NT2/D1 (cell line): ENCODE measurements at regions not wholly inside any gene's neighbourhood (a gene's known extent, or its start where the extent isn't known, plus 50 kb on each side); places are given as distances from the start of the nearest gene placed in this dataset.

Source experiments
- DNase-seq: peaks from one replicate; pipeline ENCODE4 v3.0.0-alpha.2; 2011; ENCODE audit warnings: low read depth, low spot score
- H3K27me3 ChIP-seq: 2 replicates; pipeline ENCODE4 v1.6.0; 2011; ENCODE audit warnings: mild to moderate bottlenecking; ENCODE audit not compliant: insufficient read length, insufficient read depth
- H3K36me3 ChIP-seq: 2 replicates; pipeline ENCODE4 v1.6.1; 2011; ENCODE audit warnings: mild to moderate bottlenecking, low read length, mixed read lengths; ENCODE audit not compliant: insufficient read depth, insufficient read length
- H3K4me1 ChIP-seq: 2 replicates; pipeline ENCODE4 v1.5.1; 2011; ENCODE audit not compliant: insufficient read depth, insufficient read length
- H3K4me3 ChIP-seq: 2 replicates; pipeline ENCODE4 v1.5.1; 2011; ENCODE audit warnings: low read depth; ENCODE audit not compliant: insufficient read length
- H3K9ac ChIP-seq: 2 replicates; pipeline ENCODE4 v1.6.0; 2011; ENCODE audit warnings: low read depth; ENCODE audit not compliant: insufficient read length
- H3K9me3 ChIP-seq: 2 replicates; pipeline ENCODE4 v1.5.1; 2011; ENCODE audit warnings: mild to moderate bottlenecking, low read length; ENCODE audit not compliant: insufficient read depth
- SUZ12 ChIP-seq: IDR thresholded peaks from 2 replicates; pipeline ENCODE4 v1.6.1; 2011; ENCODE audit not compliant: insufficient read length, insufficient read depth; ENCODE audit errors: extremely low read depth
- YY1 ChIP-seq: IDR thresholded peaks from 2 replicates; pipeline ENCODE4 v1.6.1; 2011; ENCODE audit not compliant: insufficient read length, insufficient read depth
- ZNF274 ChIP-seq: IDR thresholded peaks from 2 replicates; pipeline ENCODE4 v1.6.1; 2011; ENCODE audit warnings: mild to moderate bottlenecking, low read depth, low read length

GRCh38 chr4:18570370-18570769 lies 548.8 kb upstream of the LCORL start:
- Histone ChIP-seq H3K4me3 (no peak overlapping the region), H3K36me3 (no peaks in the 10 kb centered on the region), H3K9ac (no peak overlapping the region), H3K9me3 (no peaks in the 10 kb centered on the region), H3K27me3 (no peaks in the 10 kb centered on the region), H3K4me1 (no peaks in the 10 kb centered on the region)
- TF ChIP-seq ZNF274 (no peak), YY1 (no peak), SUZ12 (no peak)
- no peak for DNase-seq

- DNase-seq, result peak; percentile 5
- Histone ChIP-seq H3K9ac (no peak overlapping the region), H3K4me1 (no peaks in the 10 kb centered on the region)
Observed at GRCh38 chr4:18568600-18568999, 547.0 kb upstream of the LCORL start.

DNA sequence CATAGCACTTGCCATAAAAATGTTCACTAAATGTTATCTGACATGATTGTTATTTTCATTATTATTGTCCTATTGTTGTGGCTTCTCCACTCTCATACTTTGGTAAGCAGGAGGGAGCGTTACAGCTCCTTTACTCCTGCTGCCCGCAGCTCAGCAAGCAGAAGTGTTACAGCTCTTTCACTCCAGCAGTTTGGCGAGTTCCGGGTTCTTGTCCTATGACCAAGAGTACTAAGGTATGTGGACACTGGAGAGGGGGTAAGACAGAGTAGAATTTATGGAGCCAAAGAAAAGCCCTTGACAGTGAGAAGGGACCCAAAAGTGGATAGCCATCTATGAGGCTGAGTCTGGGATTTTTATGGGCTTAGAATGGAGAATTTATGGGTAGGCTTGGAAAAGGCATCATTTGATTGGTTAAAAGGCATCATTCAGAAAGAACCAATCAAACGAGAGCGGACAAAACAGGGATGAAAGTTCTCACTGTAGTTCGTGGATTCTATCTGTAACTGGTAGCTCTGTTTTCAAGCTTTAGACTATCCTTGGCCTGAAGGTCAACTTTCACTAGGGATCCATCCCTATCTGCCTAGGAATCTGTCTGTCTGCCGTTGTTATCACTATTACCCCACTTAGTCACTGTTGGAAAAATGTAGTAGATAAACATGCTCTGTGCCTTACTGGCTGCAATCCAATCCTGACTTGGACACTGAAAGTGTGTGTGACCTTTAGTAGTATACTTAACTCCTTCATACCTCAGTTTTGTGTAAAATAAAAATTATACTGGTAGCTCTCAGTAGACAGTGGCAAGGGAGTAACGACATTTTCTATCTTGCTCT lies 545.6 kb upstream of the LCORL start:
- no peaks in the 10 kb centered on the region for H3K9me3 ChIP-seq

More at GRCh38 chr4:18568600-18568999, 547.0 kb upstream of the LCORL start:
- H3K9me3 ChIP-seq, result no peaks in the 10 kb centered on the region
- H3K27me3 ChIP-seq, result no peaks in the 10 kb centered on the region
- H3K4me3 ChIP-seq, result no peak overlapping the region
- no peaks in the 10 kb centered on the region for H3K36me3 ChIP-seq
- TF ChIP-seq SUZ12 (no peak), YY1 (no peak), ZNF274 (no peak)

GRCh38 chr4:18559492-18559891 lies 537.9 kb upstream of the LCORL start:
- DNase-seq, result no peak
- H3K9ac ChIP-seq, result no peak overlapping the region
- no peak for TF ChIP-seq ZNF274
- no peak for TF ChIP-seq SUZ12
- TF ChIP-seq YY1, result no peak
- no peak overlapping the region for H3K4me3 ChIP-seq
- H3K9me3 ChIP-seq, result peaks cover 5% of the 10 kb centered on the region; the same call in 1 of the 2 replicates
- H3K36me3 ChIP-seq, result no peaks in the 10 kb centered on the region
- no peaks in the 10 kb centered on the region for H3K27me3 ChIP-seq
- H3K4me1 ChIP-seq, result no peaks in the 10 kb centered on the region

More for the DNA sequence above, 545.6 kb upstream of the LCORL start:
- no peaks in the 10 kb centered on the region for H3K27me3 ChIP-seq
- H3K4me1 ChIP-seq, result no peaks in the 10 kb centered on the region
- TF ChIP-seq SUZ12, result no peak
- no peak for TF ChIP-seq ZNF274
- no peak for TF ChIP-seq YY1
- no peak overlapping the region for H3K9ac ChIP-seq
- no peak for DNase-seq
- no peaks in the 10 kb centered on the region for H3K36me3 ChIP-seq
- no peak overlapping the region for H3K4me3 ChIP-seq

DNA sequence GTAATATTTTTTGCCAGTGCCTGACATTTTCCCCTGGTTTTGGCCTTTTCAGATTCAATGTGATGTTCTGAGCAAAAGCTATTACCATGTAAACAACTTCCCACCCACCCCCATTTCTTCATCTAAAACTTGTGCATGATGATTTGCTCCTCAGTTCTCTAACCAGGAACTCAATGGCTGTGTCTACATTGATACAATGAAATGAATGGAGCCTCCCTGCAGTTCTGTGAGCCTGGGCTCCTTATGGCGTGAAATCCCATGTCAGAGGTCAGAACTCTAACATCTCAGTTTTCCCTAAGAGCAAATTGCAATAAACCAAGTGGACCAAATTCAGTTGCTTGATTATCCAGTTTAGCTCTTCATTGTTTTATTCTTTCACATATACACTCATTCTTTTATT lies 534.8 kb upstream of the LCORL start:
- H3K9me3 ChIP-seq, result peaks cover 5% of the 10 kb centered on the region; the same call in 1 of the 2 replicates
- H3K4me1 ChIP-seq, result no peaks in the 10 kb centered on the region
- H3K9ac ChIP-seq, result no peak overlapping the region
- no peaks in the 10 kb centered on the region for H3K36me3 ChIP-seq
- no peaks in the 10 kb centered on the region for H3K27me3 ChIP-seq
- no peak overlapping the region for H3K4me3 ChIP-seq
- no peak for DNase-seq
- TF ChIP-seq ZNF274 (no peak), YY1 (no peak), SUZ12 (no peak)

- H3K27me3 ChIP-seq, result no peaks in the 10 kb centered on the region
- TF ChIP-seq YY1 (no peak), SUZ12 (no peak)
- H3K36me3 ChIP-seq, result no peaks in the 10 kb centered on the region
- H3K4me1 ChIP-seq, result no peaks in the 10 kb centered on the region
- no peak for DNase-seq
- H3K4me3 ChIP-seq, result no peak overlapping the region
- no peaks in the 10 kb centered on the region for H3K9me3 ChIP-seq
- no peak overlapping the region for H3K9ac ChIP-seq
Observed at GRCh38 chr4:18540349-18540748, 518.8 kb upstream of the LCORL start.

- TF ChIP-seq SUZ12 (no peak), YY1 (no peak), ZNF274 (no peak)
- Histone ChIP-seq H3K27me3 (no peaks in the 10 kb centered on the region), H3K36me3 (no peaks in the 10 kb centered on the region), H3K4me1 (no peaks in the 10 kb centered on the region), H3K4me3 (no peak overlapping the region), H3K9ac (no peak overlapping the region), H3K9me3 (no peaks in the 10 kb centered on the region)
- DNase-seq, result no peak
Observed at GRCh38 chr4:18538121-18538520, 516.6 kb upstream of the LCORL start.

DNA sequence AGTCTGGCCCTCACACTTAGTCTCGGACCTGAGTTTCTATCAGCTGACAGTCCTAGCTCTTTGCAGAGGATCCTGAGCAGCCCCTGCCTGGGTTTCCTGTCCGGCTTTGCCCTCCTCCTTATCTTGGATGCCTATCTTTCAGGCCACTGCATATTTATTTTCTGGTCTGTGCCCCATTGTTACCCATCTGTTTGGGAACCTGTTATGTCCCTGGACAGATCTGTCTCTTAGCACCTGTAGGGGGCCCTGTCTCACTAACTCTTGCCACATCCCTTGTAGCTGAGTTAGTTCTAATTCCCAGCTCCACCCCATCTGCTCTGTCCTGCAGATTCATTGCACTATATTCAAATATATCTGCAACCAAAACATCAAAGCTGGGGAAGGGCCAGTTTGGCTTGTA lies 514.9 kb upstream of the LCORL start:
- Histone ChIP-seq H3K36me3 (no peaks in the 10 kb centered on the region), H3K27me3 (no peaks in the 10 kb centered on the region), H3K9ac (no peak overlapping the region), H3K4me3 (no peak overlapping the region), H3K9me3 (no peaks in the 10 kb centered on the region), H3K4me1 (no peaks in the 10 kb centered on the region)
- peak; percentile 23 for DNase-seq
- TF ChIP-seq SUZ12 (no peak), YY1 (no peak), ZNF274 (no peak)
